HUES64 (cell line): ENCODE measurements at regions not wholly inside any gene's neighbourhood (a gene's known extent, or its start where the extent isn't known, plus 50 kb on each side); places are given as distances from the start of the nearest gene placed in this dataset.
"Not testable (repeated sequence)": the region's sequence is repeated elsewhere in the genome, so short reads cannot be mapped to it uniquely, and the experiment has no call there.

ENCODE experiments used
- H3K27ac ChIP-seq: 2 replicates; pipeline ENCODE4 v1.7.0; 2013; ENCODE audit warnings: low read depth, low read length, inconsistent platforms
- H3K27me3 ChIP-seq: 2 replicates; pipeline ENCODE4 v1.6.1; 2013; ENCODE audit warnings: mild to moderate bottlenecking, low read length; ENCODE audit not compliant: insufficient read depth
- H3K36me3 ChIP-seq: 2 replicates; pipeline ENCODE4 v1.6.1; 2013; ENCODE audit warnings: mild to moderate bottlenecking, low read length; ENCODE audit not compliant: insufficient read depth
- H3K4me1 ChIP-seq: 2 replicates; pipeline ENCODE4 v1.6.1; 2013; ENCODE audit warnings: mild to moderate bottlenecking, low read length, moderate library complexity; ENCODE audit not compliant: insufficient read depth
- H3K4me3 ChIP-seq: 2 replicates; pipeline ENCODE4 v1.5.1; 2013; ENCODE audit warnings: mild to moderate bottlenecking, low read length, moderate library complexity
- H3K9ac ChIP-seq: 2 replicates; pipeline ENCODE4 v1.6.1; 2013; ENCODE audit warnings: mild to moderate bottlenecking, low read depth, low read length
- H3K9me3 ChIP-seq: 2 replicates; pipeline ENCODE4 v1.6.1; 2013; ENCODE audit warnings: low read depth, low read length; ENCODE audit not compliant: insufficient read depth
- WGBS: fragments of 150-250, 120-280 bp; methylation state at CpG from one replicate; pipeline ENCODE4 v1.1.7; 2013; ENCODE audit warnings: missing lambda C conversion rate; 5-methylcytosine and 5-hydroxymethylcytosine counted together

- Histone ChIP-seq H3K4me3 (no peak overlapping the region), H3K9ac (no peak overlapping the region), H3K36me3 (no peaks in the 10 kb centered on the region), H3K4me1 (peaks cover 18% of the 10 kb centered on the region), H3K9me3 (no peaks in the 10 kb centered on the region), H3K27ac (no peak overlapping the region), H3K27me3 (no peaks in the 10 kb centered on the region)
- 54% methylated on average over 2 of the region's 2 CpGs for WGBS
Observed at GRCh38 chrY:19006234-19006633, 232.7 kb upstream of the HSFY2 start.

DNA sequence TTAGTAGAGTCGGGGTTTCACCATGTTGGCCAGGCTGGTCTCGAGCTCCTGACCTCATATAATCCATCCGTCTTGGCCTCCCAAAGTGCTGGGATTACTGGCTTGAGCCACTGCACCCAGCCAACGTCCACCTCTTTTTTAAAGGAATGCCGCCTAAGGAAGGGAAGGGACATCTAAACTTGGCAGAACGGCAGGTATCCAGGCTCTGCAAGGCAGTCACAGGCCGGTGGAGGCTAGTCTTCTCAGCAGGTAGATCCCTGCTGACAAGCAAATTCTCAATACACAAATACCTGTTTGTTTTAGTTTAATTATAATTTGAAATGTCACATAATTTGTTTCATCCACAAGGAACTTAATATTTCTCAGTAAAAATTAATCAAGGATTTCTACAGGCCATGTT, 232.0 kb upstream of the HSFY2 start:
- H3K27me3 ChIP-seq: no peaks in the 10 kb centered on the region
- H3K27ac ChIP-seq: no peak overlapping the region
- no peaks in the 10 kb centered on the region for H3K36me3 ChIP-seq
- no peak overlapping the region for H3K9ac ChIP-seq
- WGBS: 62% methylated on average over 7 of the region's 7 CpGs
- no peak overlapping the region for H3K4me3 ChIP-seq
- H3K4me1 ChIP-seq: peaks cover 18% of the 10 kb centered on the region
- no peaks in the 10 kb centered on the region for H3K9me3 ChIP-seq

- Histone ChIP-seq H3K4me3 (no peak overlapping the region), H3K9me3 (no peaks in the 10 kb centered on the region), H3K27me3 (no peaks in the 10 kb centered on the region), H3K27ac (no peak overlapping the region), H3K9ac (no peak overlapping the region), H3K36me3 (no peaks in the 10 kb centered on the region), H3K4me1 (no peaks in the 10 kb centered on the region)
- WGBS: 98% methylated on average over 2 of the region's 2 CpGs
Observed at GRCh38 chrY:18997635-18998240, 224.2 kb upstream of the HSFY2 start.

GRCh38 chrY:18993480-18993879, 219.9 kb upstream of the HSFY2 start:
- 96% methylated on average over 4 of the region's 4 CpGs for WGBS
- no peak overlapping the region for H3K4me3 ChIP-seq
- H3K4me1 ChIP-seq: no peaks in the 10 kb centered on the region; the same call in 1 of the 2 replicates
- no peaks in the 10 kb centered on the region for H3K27me3 ChIP-seq
- H3K27ac ChIP-seq: no peak overlapping the region
- H3K36me3 ChIP-seq: no peaks in the 10 kb centered on the region
- no peaks in the 10 kb centered on the region for H3K9me3 ChIP-seq
- no peak overlapping the region for H3K9ac ChIP-seq

DNA sequence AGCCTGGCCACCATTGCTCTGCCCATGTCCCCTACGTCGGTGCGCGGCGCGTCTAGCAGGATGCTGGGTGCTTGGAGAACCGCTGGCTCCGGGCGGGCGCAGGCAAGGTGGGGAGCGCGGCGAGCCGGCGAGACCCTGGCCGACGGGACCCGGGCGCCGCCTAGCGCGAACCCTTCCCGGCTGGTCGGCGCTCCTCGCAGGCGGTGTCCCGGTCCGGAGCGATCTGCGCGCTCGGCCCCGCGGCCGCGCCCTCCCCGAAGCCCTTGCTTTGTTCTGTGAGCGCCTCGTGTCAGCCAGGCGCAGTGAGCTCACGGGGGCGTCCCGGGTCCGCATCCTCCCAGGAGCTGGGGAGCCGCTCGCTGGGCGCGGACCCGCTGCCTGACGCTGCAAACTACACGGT, 219.1 kb upstream of the HSFY2 start:
- WGBS: 98% methylated on average over 52 of the region's 52 CpGs
- not testable (repeated sequence) for H3K27ac ChIP-seq, H3K36me3 ChIP-seq, H3K9me3 ChIP-seq, H3K9ac ChIP-seq, H3K27me3 ChIP-seq, H3K4me1 ChIP-seq, H3K4me3 ChIP-seq

- Histone ChIP-seq H3K36me3 (no peaks in the 10 kb centered on the region), H3K27me3 (no peaks in the 10 kb centered on the region), H3K4me1 (no peaks in the 10 kb centered on the region; the same call in 1 of the 2 replicates), H3K9me3 (no peaks in the 10 kb centered on the region), H3K4me3 (no peak overlapping the region), H3K27ac (no peak overlapping the region), H3K9ac (no peak overlapping the region)
- WGBS: 100% methylated on average over 1 of the region's 2 CpGs
Observed at GRCh38 chrY:18989356-18989755, 215.8 kb upstream of the HSFY2 start.

DNA sequence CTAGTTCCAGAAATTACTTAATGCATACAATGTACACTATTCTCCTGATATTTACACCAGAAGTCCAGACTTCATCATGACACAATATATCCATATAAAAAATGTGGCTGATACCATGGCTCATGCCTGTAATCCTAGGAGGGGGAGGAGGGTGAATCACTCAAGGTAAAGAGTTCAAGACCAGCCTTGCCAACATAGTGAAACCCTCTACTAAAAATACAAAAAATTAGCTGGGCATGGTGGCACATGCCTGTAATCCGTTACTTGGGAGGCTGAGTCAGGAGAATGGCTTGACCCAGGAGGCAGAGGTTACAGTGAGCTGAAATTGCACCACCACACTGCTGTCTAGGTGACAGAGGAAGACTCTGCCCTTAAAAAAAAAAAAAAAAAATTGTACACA, 192.5 kb upstream of the HSFY2 start:
- Histone ChIP-seq H3K9ac (no peak overlapping the region), H3K4me1 (no peaks in the 10 kb centered on the region), H3K4me3 (no peak overlapping the region), H3K27me3 (no peaks in the 10 kb centered on the region), H3K27ac (no peak overlapping the region), H3K9me3 (no peaks in the 10 kb centered on the region), H3K36me3 (no peaks in the 10 kb centered on the region)
- 80% methylated on average over 1 of the region's 1 CpG for WGBS

GRCh38 chrY:18958846-18959245, 185.3 kb upstream of the HSFY2 start:
- no peaks in the 10 kb centered on the region for H3K36me3 ChIP-seq
- H3K27ac ChIP-seq: no peak overlapping the region
- H3K9ac ChIP-seq: no peak overlapping the region
- H3K27me3 ChIP-seq: no peaks in the 10 kb centered on the region
- H3K4me3 ChIP-seq: no peak overlapping the region
- 79% methylated on average over 4 of the region's 4 CpGs for WGBS
- no peaks in the 10 kb centered on the region for H3K4me1 ChIP-seq
- H3K9me3 ChIP-seq: no peaks in the 10 kb centered on the region

DNA sequence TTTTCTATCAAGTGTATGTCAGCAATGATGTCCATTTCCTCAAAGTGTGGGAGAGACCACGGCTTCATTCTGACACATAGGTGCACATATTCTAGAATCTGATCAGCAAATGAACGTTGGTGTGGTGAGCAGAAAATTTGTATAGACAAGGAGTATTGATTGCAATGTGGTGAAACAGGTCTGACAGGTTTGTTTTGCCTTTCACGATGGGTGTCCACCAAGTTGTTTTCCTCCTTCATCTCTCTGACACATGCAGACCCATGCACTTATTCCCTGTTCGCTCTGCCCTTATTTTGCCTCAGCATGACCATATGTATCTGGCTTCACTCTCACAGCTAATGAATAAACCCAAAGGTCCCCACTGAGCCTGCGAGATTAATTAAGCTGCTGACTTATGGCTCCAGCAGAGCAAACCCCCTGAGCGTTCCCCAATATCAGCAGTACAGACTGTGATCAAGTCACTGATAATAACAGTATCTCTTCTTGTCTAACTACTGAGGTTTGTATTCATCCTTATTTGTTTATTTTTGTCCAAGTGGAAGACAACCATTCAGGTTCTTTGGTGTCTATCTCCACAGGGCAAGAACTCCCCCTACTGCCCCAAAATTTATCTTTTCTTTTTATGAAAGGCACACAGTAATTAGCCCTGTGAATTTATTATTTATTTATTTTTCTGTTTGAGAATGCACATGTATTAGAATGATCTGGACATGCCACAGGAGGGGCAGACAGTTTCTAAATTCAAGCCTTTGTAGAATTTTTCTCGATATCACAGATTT, 178.3 kb upstream of the HSFY2 start:
- Histone ChIP-seq H3K36me3 (no peaks in the 10 kb centered on the region), H3K9ac (no peak overlapping the region), H3K9me3 (no peaks in the 10 kb centered on the region), H3K4me1 (peaks cover 19% of the 10 kb centered on the region), H3K27me3 (no peaks in the 10 kb centered on the region), H3K27ac (no peak overlapping the region), H3K4me3 (no peak overlapping the region)
- WGBS: 91% methylated on average over 7 of the region's 7 CpGs

DNA sequence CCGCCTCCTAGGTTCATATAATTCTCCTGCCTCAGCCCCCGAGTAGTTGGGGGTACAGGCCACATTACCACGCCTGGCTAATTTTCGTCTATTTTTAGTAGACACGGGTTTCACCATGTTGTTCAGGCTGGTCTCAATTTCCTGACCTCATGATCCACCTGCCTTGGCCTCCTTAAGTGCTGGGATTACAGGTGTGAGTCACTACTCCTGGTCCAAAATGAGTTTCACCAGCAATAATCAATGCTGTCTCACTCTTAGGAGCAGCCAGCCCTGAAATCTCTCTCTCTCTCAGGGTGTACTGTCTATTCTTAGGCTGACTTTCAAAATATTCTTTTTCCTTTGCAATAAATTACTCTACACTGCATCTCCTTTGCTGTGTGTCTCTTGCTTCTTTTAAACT, 177.5 kb upstream of the HSFY2 start:
- H3K4me1 ChIP-seq: peaks cover 19% of the 10 kb centered on the region
- no peaks in the 10 kb centered on the region for H3K27me3 ChIP-seq
- no peak overlapping the region for H3K27ac ChIP-seq
- H3K9me3 ChIP-seq: no peaks in the 10 kb centered on the region
- no peak overlapping the region for H3K9ac ChIP-seq
- 87% methylated on average over 5 of the region's 5 CpGs for WGBS
- H3K4me3 ChIP-seq: no peak overlapping the region
- H3K36me3 ChIP-seq: no peaks in the 10 kb centered on the region

DNA sequence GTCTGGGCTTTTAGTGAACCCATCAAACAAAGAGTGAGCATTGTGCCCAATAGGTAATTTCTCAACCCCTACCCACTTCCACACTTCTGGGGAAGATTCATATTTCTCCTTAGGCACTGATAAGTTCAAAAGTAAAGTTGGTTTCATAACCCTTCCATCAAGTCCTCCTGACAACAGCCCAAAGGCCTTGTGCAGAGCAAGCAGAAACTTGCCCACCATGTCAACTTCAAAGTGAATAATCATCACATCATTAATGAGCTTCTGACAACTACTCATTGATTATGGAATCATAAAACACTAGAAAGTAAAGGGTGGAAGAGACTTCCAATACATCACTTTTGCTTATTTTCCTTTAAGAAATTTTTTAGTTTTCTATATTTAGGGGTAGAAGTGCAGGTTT, 163.3 kb upstream of the HSFY2 start:
- H3K9ac ChIP-seq: no peak overlapping the region
- H3K27me3 ChIP-seq: no peaks in the 10 kb centered on the region
- H3K27ac ChIP-seq: no peak overlapping the region
- no peaks in the 10 kb centered on the region for H3K4me1 ChIP-seq
- no peak overlapping the region for H3K4me3 ChIP-seq
- no peaks in the 10 kb centered on the region for H3K9me3 ChIP-seq
- H3K36me3 ChIP-seq: no peaks in the 10 kb centered on the region
